Testis (tissue), 2 donors: ENCODE measurements at regions not wholly inside any gene's neighbourhood (a gene's known extent, or its start where the extent isn't known, plus 50 kb on each side); places are given as distances from the start of the nearest gene placed in this dataset.

Source experiments
- DNase-seq: peaks from one replicate; pipeline ENCODE4 v3.0.0-alpha.2; 2019
- H3K27ac ChIP-seq, 2 donors: fragments of 200-600 bp; sonication (generic); one replicate each; pipeline ENCODE4 v1.5.1; 2019
- H3K27me3 ChIP-seq: fragments of 200-600 bp; sonication (generic); one replicate; pipeline ENCODE4 v1.5.1; 2019
- H3K36me3 ChIP-seq: fragments of 200-600 bp; sonication (generic); one replicate; pipeline ENCODE4 v1.5.1; 2017; ENCODE audit warnings: low read depth; ENCODE audit errors: missing control alignments
- H3K4me1 ChIP-seq: fragments of 200-600 bp; sonication (generic); one replicate; pipeline ENCODE4 v1.5.1; 2019
- H3K4me3 ChIP-seq, 2 donors: fragments of 200-600 bp; sonication (generic); one replicate each; pipeline ENCODE4 v1.5.1; 2017 to 2019
- H3K9me3 ChIP-seq: fragments of 200-600 bp; sonication (generic); one replicate; pipeline ENCODE4 v1.5.1; 2017
- POLR2A ChIP-seq: fragments of 450-650 bp; IDR thresholded peaks from one replicate; pipeline ENCODE4 v1.6.1; 2017; ENCODE audit warnings: antibody characterized with exemption, mild to moderate bottlenecking, moderate library complexity
- WGBS, 2 donors: methylation state at CpG; one replicate each; pipeline ENCODE4 v1.1.5; 2018; 5-methylcytosine and 5-hydroxymethylcytosine counted together
- intact Hi-C: fragments of 100-400 bp; cut with DNase I; formaldehyde crosslinking; loops from one replicate; pipeline ENCODE4 v1.15.1; 2023; ENCODE audit warnings: low total_unique reads
- TF ChIP-seq, protein P1 (sequence below), 3 experiments: fragments of 450-650 bp in 2 of 3; fragments of 200-600 bp in 1 of 3; sonication (generic) in 1 of 3; IDR thresholded peaks; one replicate each; pipeline ENCODE4 v1.5.1; 2016 to 2019; ENCODE audit warnings: antibody characterized with exemption in 3 of 3, mild to moderate bottlenecking in 2 of 3, moderate library complexity in 1 of 3

GRCh38 chr21:23694390-23694789 is 1912.9 kb downstream of the MRPL39 start:
- Histone ChIP-seq H3K27me3 (no peaks in the 10 kb centered on the region), H3K4me3 (no peak overlapping the region), H3K4me1 (no peaks in the 10 kb centered on the region), H3K27ac (no peak overlapping the region), H3K36me3 (no peaks in the 10 kb centered on the region), H3K9me3 (no peaks in the 10 kb centered on the region)
- no peak for DNase-seq
- intact Hi-C loops = no loop called here
- no peak for TF ChIP-seq POLR2A
- TF ChIP-seq, protein P1, sequence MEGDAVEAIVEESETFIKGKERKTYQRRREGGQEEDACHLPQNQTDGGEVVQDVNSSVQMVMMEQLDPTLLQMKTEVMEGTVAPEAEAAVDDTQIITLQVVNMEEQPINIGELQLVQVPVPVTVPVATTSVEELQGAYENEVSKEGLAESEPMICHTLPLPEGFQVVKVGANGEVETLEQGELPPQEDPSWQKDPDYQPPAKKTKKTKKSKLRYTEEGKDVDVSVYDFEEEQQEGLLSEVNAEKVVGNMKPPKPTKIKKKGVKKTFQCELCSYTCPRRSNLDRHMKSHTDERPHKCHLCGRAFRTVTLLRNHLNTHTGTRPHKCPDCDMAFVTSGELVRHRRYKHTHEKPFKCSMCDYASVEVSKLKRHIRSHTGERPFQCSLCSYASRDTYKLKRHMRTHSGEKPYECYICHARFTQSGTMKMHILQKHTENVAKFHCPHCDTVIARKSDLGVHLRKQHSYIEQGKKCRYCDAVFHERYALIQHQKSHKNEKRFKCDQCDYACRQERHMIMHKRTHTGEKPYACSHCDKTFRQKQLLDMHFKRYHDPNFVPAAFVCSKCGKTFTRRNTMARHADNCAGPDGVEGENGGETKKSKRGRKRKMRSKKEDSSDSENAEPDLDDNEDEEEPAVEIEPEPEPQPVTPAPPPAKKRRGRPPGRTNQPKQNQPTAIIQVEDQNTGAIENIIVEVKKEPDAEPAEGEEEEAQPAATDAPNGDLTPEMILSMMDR (IDR thresholded peaks at IDR 0.05) = no peak

DNA sequence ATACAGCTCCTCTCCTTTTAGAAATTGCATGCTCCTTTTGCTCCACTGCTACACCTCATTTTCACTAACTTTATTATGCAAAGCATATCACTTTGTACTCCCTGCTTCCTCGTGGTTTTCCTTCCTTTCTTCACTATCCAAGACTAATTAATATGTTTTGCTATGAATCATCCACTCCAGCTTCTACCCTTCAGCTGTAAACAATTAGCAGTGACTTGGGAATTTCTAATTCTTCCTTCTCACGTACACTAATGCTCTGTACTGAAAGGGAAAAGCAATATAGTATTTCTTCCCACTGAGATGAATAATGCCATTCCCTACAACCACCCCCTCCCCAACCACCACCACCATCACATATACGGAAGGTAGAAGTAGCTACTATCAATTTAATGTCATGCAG is 1917.0 kb downstream of the MRPL39 start:
- H3K36me3 ChIP-seq = no peaks in the 10 kb centered on the region
- intact Hi-C loops = no loop called here
- H3K4me3 ChIP-seq = no peak overlapping the region
- H3K9me3 ChIP-seq = no peaks in the 10 kb centered on the region
- no peaks in the 10 kb centered on the region for H3K27me3 ChIP-seq
- TF ChIP-seq POLR2A = no peak
- TF ChIP-seq, protein P1 (IDR thresholded peaks at IDR 0.05) = no peak
- H3K27ac ChIP-seq = no peak overlapping the region
- 27 to 36% methylated on average over 3 of the region's 3 CpGs for WGBS, 2 donors
- no peaks in the 10 kb centered on the region for H3K4me1 ChIP-seq
- no peak for DNase-seq

GRCh38 chr21:23686737-23687523 is 1920.4 kb downstream of the MRPL39 start:
- Histone ChIP-seq H3K4me3 (no peak overlapping the region), H3K36me3 (no peaks in the 10 kb centered on the region), H3K4me1 (no peaks in the 10 kb centered on the region), H3K27ac (no peak overlapping the region), H3K27me3 (no peaks in the 10 kb centered on the region), H3K9me3 (no peaks in the 10 kb centered on the region)
- DNase-seq = no peak
- TF ChIP-seq POLR2A = no peak
- TF ChIP-seq, protein P1 (IDR thresholded peaks at IDR 0.05) = no peak
- intact Hi-C loops = no loop called here
- 47 to 65% methylated on average over 3 of the region's 3 CpGs for WGBS, 2 donors

- no peaks in the 10 kb centered on the region for H3K9me3 ChIP-seq
- no peak overlapping the region for H3K27ac ChIP-seq
- intact Hi-C loops = no loop called here
- DNase-seq = no peak
- H3K4me1 ChIP-seq = no peaks in the 10 kb centered on the region
- H3K4me3 ChIP-seq = no peak overlapping the region
- H3K36me3 ChIP-seq = no peaks in the 10 kb centered on the region
- H3K27me3 ChIP-seq = no peaks in the 10 kb centered on the region
- WGBS, 2 donors = 83 to 95% methylated on average over 2 of the region's 2 CpGs
- TF ChIP-seq POLR2A = no peak
- TF ChIP-seq, protein P1 (IDR thresholded peaks at IDR 0.05) = no peak
These were observed 1922.8 kb downstream of the MRPL39 start for GRCh38 chr21:23684431-23684830.

- Histone ChIP-seq H3K27ac (no peak overlapping the region), H3K27me3 (no peaks in the 10 kb centered on the region), H3K4me1 (no peaks in the 10 kb centered on the region), H3K9me3 (no peaks in the 10 kb centered on the region), H3K36me3 (no peaks in the 10 kb centered on the region), H3K4me3 (no peak overlapping the region)
- no peak for DNase-seq
- intact Hi-C loops = no loop called here
- TF ChIP-seq, protein P1 (IDR thresholded peaks at IDR 0.05) = no peak
- TF ChIP-seq POLR2A = no peak
- WGBS, 2 donors = 78 to 87% methylated on average over 3 of the region's 3 CpGs
These were observed 1943.0 kb downstream of the MRPL39 start for GRCh38 chr21:23664193-23664694.
